WI38 (cell line): ENCODE measurements at regions not wholly inside any gene's neighbourhood (a gene's known extent, or its start where the extent isn't known, plus 50 kb on each side); places are given as distances from the start of the nearest gene placed in this dataset.

Experiments used
- H3K4me3 ChIP-seq: 2 replicates; pipeline ENCODE4 v1.5.1; 2011; ENCODE audit warnings: low read depth, mild to moderate bottlenecking, control low read depth, low read length
- TF ChIP-seq, protein P1 (sequence below): IDR thresholded peaks from 2 replicates; pipeline ENCODE4 v1.5.1; 2012; ENCODE audit warnings: low read depth, mild to moderate bottlenecking, control low read depth, low read length

DNA sequence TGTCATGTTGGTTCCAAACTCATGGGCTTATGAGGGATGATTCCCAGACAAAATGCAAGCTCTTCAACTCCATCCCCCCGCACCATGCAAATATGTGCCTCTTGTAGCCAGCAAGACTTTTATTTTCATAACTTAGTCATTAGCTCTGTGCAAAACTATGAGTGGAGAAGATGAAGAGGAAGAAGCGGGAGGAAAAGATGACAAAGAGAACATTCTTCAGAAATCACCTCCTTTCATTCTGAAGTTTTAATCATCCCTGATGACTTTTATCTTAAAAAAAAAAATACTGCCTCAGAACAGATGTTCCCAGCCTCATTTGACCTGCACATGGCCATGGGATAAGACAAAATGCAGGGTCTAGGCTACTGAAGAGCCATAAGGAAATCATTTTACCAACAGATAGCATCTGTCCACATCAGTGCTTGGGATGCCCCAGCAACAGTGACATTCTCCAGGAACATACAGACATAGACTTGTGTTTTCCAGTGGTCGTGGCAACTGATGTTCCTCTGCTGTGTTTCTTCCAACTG lies 145.5 kb downstream of the WNT5A start:
- TF ChIP-seq, protein P1, sequence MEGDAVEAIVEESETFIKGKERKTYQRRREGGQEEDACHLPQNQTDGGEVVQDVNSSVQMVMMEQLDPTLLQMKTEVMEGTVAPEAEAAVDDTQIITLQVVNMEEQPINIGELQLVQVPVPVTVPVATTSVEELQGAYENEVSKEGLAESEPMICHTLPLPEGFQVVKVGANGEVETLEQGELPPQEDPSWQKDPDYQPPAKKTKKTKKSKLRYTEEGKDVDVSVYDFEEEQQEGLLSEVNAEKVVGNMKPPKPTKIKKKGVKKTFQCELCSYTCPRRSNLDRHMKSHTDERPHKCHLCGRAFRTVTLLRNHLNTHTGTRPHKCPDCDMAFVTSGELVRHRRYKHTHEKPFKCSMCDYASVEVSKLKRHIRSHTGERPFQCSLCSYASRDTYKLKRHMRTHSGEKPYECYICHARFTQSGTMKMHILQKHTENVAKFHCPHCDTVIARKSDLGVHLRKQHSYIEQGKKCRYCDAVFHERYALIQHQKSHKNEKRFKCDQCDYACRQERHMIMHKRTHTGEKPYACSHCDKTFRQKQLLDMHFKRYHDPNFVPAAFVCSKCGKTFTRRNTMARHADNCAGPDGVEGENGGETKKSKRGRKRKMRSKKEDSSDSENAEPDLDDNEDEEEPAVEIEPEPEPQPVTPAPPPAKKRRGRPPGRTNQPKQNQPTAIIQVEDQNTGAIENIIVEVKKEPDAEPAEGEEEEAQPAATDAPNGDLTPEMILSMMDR: no peak
- no peak overlapping the region for H3K4me3 ChIP-seq

GRCh38 chr3:55339819-55340218 lies 147.3 kb downstream of the WNT5A start:
- TF ChIP-seq, protein P1: no peak
- no peak overlapping the region for H3K4me3 ChIP-seq

- H3K4me3 ChIP-seq: no peak overlapping the region
- TF ChIP-seq, protein P1: no peak
Measured at GRCh38 chr3:55339390-55339789, 147.7 kb downstream of the WNT5A start.

DNA sequence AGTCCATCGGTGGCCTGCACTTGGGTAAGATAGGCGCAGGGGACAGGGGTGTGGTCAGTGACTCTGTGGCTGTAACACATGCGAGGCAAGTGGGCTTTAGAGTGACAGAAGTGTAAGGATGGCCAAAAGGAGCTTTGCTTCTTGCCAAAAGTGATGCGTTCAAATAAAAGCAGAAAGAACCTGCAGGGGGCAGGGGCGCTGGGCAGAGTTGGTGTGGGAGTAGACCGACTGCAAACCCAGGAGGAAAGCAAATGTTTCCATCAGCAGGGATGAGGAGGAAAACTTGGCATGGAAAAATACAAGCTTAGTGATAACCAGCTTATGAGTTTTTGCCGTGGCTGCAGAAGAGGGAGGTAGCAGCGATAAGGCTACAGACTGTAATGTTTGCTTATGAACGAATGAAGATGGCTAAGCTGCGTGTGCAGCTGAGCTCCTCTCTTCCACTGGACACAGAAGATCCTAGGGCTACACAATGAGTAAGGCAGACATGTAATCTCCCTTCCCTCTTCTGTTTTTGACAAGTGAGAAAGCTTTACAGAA lies 149.4 kb downstream of the WNT5A start:
- TF ChIP-seq, protein P1: no peak

GRCh38 chr3:55333923-55334322 lies 153.2 kb downstream of the WNT5A start:
- H3K4me3 ChIP-seq: no peak overlapping the region
- TF ChIP-seq, protein P1: no peak

More for the DNA sequence above, 149.4 kb downstream of the WNT5A start:
- H3K4me3 ChIP-seq: no peak overlapping the region

DNA sequence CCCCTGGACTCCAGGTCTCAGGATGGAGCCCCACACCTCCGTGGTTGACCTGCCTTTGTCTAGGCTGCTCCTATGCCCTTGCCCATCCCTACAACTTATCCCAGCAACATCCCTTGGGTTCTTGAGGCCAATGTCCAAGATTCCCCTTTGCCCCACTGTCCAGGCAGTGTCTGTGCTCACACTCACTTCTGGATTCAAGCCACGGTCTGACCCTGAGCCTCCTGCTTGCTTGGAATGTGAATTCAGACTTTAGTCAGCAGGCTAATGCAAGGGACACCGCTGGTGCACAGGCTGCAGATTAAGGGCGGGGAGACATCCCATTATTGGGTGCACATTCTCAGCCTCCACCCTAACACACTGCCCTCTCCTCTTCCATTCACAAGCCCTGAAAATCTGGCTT lies 154.1 kb downstream of the WNT5A start:
- no peak overlapping the region for H3K4me3 ChIP-seq
- TF ChIP-seq, protein P1: no peak

- no peak overlapping the region for H3K4me3 ChIP-seq
- TF ChIP-seq, protein P1: no peak
Measured at GRCh38 chr3:55332176-55332575, 154.9 kb downstream of the WNT5A start.
